ENCODE measurements at regions not wholly inside any gene's neighbourhood (a gene's known extent, or its start where the extent isn't known, plus 50 kb on each side); places are given as distances from the start of the nearest gene placed in this dataset.
A peak's percentile ranks its signal among the peaks of the same experiment; 100 is the strongest.

- DNase-seq, result peak in 1 of 2 experiments; percentile 4
- no peaks in the 10 kb centered on the region for H3K36me3 ChIP-seq (ENCODE audit: control insufficient read depth, insufficient read depth, low read length)
- Mint-ChIP-seq H3K4me1 (ENCODE audit: low read depth, unreplicated experiment) (no peaks in the 10 kb centered on the region), H3K36me3 (ENCODE audit: insufficient read depth, unreplicated experiment) (no peaks in the 10 kb centered on the region), H3K4me3 (ENCODE audit: unreplicated experiment) (no peak overlapping the region), H3K27me3 (ENCODE audit: insufficient read depth, unreplicated experiment) (peaks cover 7% of the 10 kb centered on the region), H3K9me3 (ENCODE audit: unreplicated experiment) (peaks cover under 1% of the 10 kb centered on the region), H3K27ac (ENCODE audit: unreplicated experiment) (no peak overlapping the region)
- ChIA-PET CTCF (no interaction called here), POLR2A (no interaction called here)
- no TSS peak for BruUV-seq (replicated peaks)
- no peak overlapping the region for H3K4me3 ChIP-seq (ENCODE audit: low read depth, low read length)
- intact Hi-C loops (cut with micrococcal nuclease; ENCODE audit: unreplicated experiment), result no loop called here
- TF ChIP-seq CTCF (IDR thresholded peaks at IDR 0.05; ENCODE audit: insufficient read depth in 1 of 2, low read depth in 1 of 2, low read length in 1 of 2, severe bottlenecking in 1 of 2, unreplicated experiment in 1 of 2), result no peak
- H3K4me1 ChIP-seq, result no peaks in the 10 kb centered on the region
- no peaks in the 10 kb centered on the region for H3K27me3 ChIP-seq (replicated peaks; ENCODE audit: control insufficient read depth, insufficient read depth, low read length)
- no peaks in the 10 kb centered on the region for H3K9me3 ChIP-seq
Measured at GRCh38 chr3:181316482-181316881, 326.9 kb upstream of the DNAJC19 start.

- Histone ChIP-seq H3K4me3 (ENCODE audit: low read depth, low read length) (no peak overlapping the region), H3K9me3 (no peaks in the 10 kb centered on the region), H3K4me1 (no peaks in the 10 kb centered on the region), H3K27me3 (replicated peaks; ENCODE audit: control insufficient read depth, insufficient read depth, low read length) (no peaks in the 10 kb centered on the region), H3K36me3 (ENCODE audit: control insufficient read depth, insufficient read depth, low read length) (no peaks in the 10 kb centered on the region)
- ChIA-PET POLR2A (no interaction called here), CTCF (no interaction called here)
- H3K36me3 Mint-ChIP-seq (ENCODE audit: insufficient read depth, unreplicated experiment), result no peaks in the 10 kb centered on the region
- BruUV-seq (replicated peaks), result no TSS peak
- DNase-seq, result no peak
- no peak overlapping the region for H3K27ac Mint-ChIP-seq (ENCODE audit: unreplicated experiment)
- intact Hi-C loops (cut with micrococcal nuclease; ENCODE audit: unreplicated experiment), result no loop called here
- no peaks in the 10 kb centered on the region for H3K4me1 Mint-ChIP-seq (ENCODE audit: low read depth, unreplicated experiment)
- no peak overlapping the region for H3K4me3 Mint-ChIP-seq (ENCODE audit: unreplicated experiment)
- H3K9me3 Mint-ChIP-seq (ENCODE audit: unreplicated experiment), result no peaks in the 10 kb centered on the region
- peaks cover 7% of the 10 kb centered on the region for H3K27me3 Mint-ChIP-seq (ENCODE audit: insufficient read depth, unreplicated experiment)
- TF ChIP-seq CTCF (IDR thresholded peaks at IDR 0.05; ENCODE audit: insufficient read depth in 1 of 2, low read depth in 1 of 2, low read length in 1 of 2, severe bottlenecking in 1 of 2, unreplicated experiment in 1 of 2), result no peak
Measured at GRCh38 chr3:181313335-181313734, 323.8 kb upstream of the DNAJC19 start.

GRCh38 chr3:181311186-181311585 lies 321.6 kb upstream of the DNAJC19 start:
- intact Hi-C loops (cut with micrococcal nuclease; ENCODE audit: unreplicated experiment), result no loop called here
- no peak for TF ChIP-seq CTCF (IDR thresholded peaks at IDR 0.05; ENCODE audit: insufficient read depth in 1 of 2, low read depth in 1 of 2, low read length in 1 of 2, severe bottlenecking in 1 of 2, unreplicated experiment in 1 of 2)
- Mint-ChIP-seq H3K4me1 (ENCODE audit: low read depth, unreplicated experiment) (no peaks in the 10 kb centered on the region), H3K4me3 (ENCODE audit: unreplicated experiment) (no peak overlapping the region), H3K27ac (ENCODE audit: unreplicated experiment) (no peak overlapping the region), H3K9me3 (ENCODE audit: unreplicated experiment) (no peaks in the 10 kb centered on the region), H3K36me3 (ENCODE audit: insufficient read depth, unreplicated experiment) (no peaks in the 10 kb centered on the region), H3K27me3 (ENCODE audit: insufficient read depth, unreplicated experiment) (peaks cover 4% of the 10 kb centered on the region)
- ChIA-PET CTCF (interaction anchor here (0.6 kb wide), 1 partner anchor 10 kb away, joined by 4 read pairs; no protein-coding TSS in a partner anchor), POLR2A (no interaction called here)
- H3K4me1 ChIP-seq, result no peaks in the 10 kb centered on the region
- H3K9me3 ChIP-seq, result no peaks in the 10 kb centered on the region
- BruUV-seq (replicated peaks), result no TSS peak
- no peak for DNase-seq
- no peak overlapping the region for H3K4me3 ChIP-seq (ENCODE audit: low read depth, low read length)
- no peaks in the 10 kb centered on the region for H3K27me3 ChIP-seq (replicated peaks; ENCODE audit: control insufficient read depth, insufficient read depth, low read length)
- H3K36me3 ChIP-seq (ENCODE audit: control insufficient read depth, insufficient read depth, low read length), result no peaks in the 10 kb centered on the region

Data from Caco-2 (cell line).